OCI-LY1 (cell line): ENCODE measurements at regions not wholly inside any gene's neighbourhood (a gene's known extent, or its start where the extent isn't known, plus 50 kb on each side); places are given as distances from the start of the nearest gene placed in this dataset.
A peak's percentile ranks its signal among the peaks of the same experiment; 100 is the strongest.

ENCODE experiments used
- H2AFZ ChIP-seq: fragments of 200-600 bp; sonication (generic), shearing (Covaris generic); 2 replicates; pipeline ENCODE4 v1.6.0; 2014; ENCODE audit warnings: antibody characterized with exemption, mild to moderate bottlenecking, low read length
- H3F3A ChIP-seq: fragments of 200-600 bp; sonication (generic), shearing (Covaris generic); 2 replicates; pipeline ENCODE4 v1.6.0; 2014; ENCODE audit warnings: mild to moderate bottlenecking, antibody characterized with exemption, low read length, moderate library complexity; ENCODE audit not compliant: insufficient read depth
- H3K27ac ChIP-seq: fragments of 200-600 bp; sonication (generic); 2 replicates; pipeline ENCODE4 v1.5.1; 2014; ENCODE audit warnings: low read length, mixed run types, mild to moderate bottlenecking, low read depth; ENCODE audit not compliant: poor library complexity, severe bottlenecking
- H3K27me3 ChIP-seq: fragments of 200-600 bp; sonication (generic); 2 replicates; pipeline ENCODE4 v1.6.0; 2014; ENCODE audit warnings: antibody characterized with exemption, mild to moderate bottlenecking, low read length, moderate library complexity; ENCODE audit not compliant: insufficient read depth
- H3K36me3 ChIP-seq: fragments of 200-600 bp; sonication (generic); 2 replicates; pipeline ENCODE4 v1.6.1; 2014; ENCODE audit warnings: mild to moderate bottlenecking, antibody characterized with exemption, low read length, moderate library complexity, mixed read lengths; ENCODE audit not compliant: insufficient read depth
- H3K4me1 ChIP-seq: fragments of 200-600 bp; sonication (generic); 2 replicates; pipeline ENCODE4 v1.5.1; 2014; ENCODE audit warnings: mild to moderate bottlenecking, low read length, moderate library complexity; ENCODE audit not compliant: insufficient read depth, severe bottlenecking
- H3K4me2 ChIP-seq: fragments of 200-600 bp; sonication (generic), shearing (Covaris generic); 2 replicates; pipeline ENCODE4 v1.6.1; 2014; ENCODE audit warnings: low read length
- H3K4me3 ChIP-seq: fragments of 200-600 bp; sonication (generic); 2 replicates; pipeline ENCODE4 v1.5.1; 2014; ENCODE audit warnings: low read length, low read depth, mild to moderate bottlenecking, mixed read lengths; ENCODE audit not compliant: poor library complexity, severe bottlenecking
- H3K79me2 ChIP-seq: fragments of 200-600 bp; shearing (Covaris generic); 2 replicates; pipeline ENCODE4 v1.6.1; 2016; ENCODE audit warnings: mixed run types, low read length, mixed read lengths; ENCODE audit not compliant: insufficient read depth
- H3K9ac ChIP-seq: fragments of 200-600 bp; sonication (generic), shearing (Covaris generic); 2 replicates; pipeline ENCODE4 v1.6.1; 2014; ENCODE audit warnings: mild to moderate bottlenecking, low read length, mixed read lengths
- H3K9me2 ChIP-seq: fragments of 200-600 bp; sonication (generic), shearing (Covaris generic); 2 replicates; pipeline ENCODE4 v1.6.1; 2014; ENCODE audit warnings: low read depth, mild to moderate bottlenecking, low read length, mixed read lengths
- H3K9me3 ChIP-seq: fragments of 200-600 bp; shearing (Covaris generic); 2 replicates; pipeline ENCODE4 v1.6.1; 2014; ENCODE audit warnings: low read length, mixed read lengths
- H4K20me1 ChIP-seq: fragments of 200-600 bp; sonication (generic), shearing (Covaris generic); 2 replicates; pipeline ENCODE4 v1.6.0; 2016; ENCODE audit warnings: mild to moderate bottlenecking, low read length; ENCODE audit not compliant: insufficient read depth
- CTCF ChIP-seq: fragments of 200-600 bp; sonication (generic), shearing (Covaris generic); IDR thresholded peaks from 2 replicates; pipeline ENCODE4 v1.5.1; 2017; ENCODE audit warnings: mild to moderate bottlenecking, antibody characterized with exemption, low read length, moderate library complexity, mixed read lengths
- EZH2 ChIP-seq: fragments of 200-600 bp; sonication (generic), shearing (Covaris generic); IDR thresholded peaks from 2 replicates; pipeline ENCODE4 v1.8.0; 2017; ENCODE audit warnings: borderline replicate concordance, mixed run types, mild to moderate bottlenecking, antibody characterized with exemption, low read length, moderate library complexity, mixed read lengths

- Histone ChIP-seq H3F3A (no peaks in the 10 kb centered on the region), H3K4me2 (no peak overlapping the region), H3K36me3 (no peaks in the 10 kb centered on the region), H3K27ac (no peak overlapping the region), H3K9ac (no peak overlapping the region), H4K20me1 (no peaks in the 10 kb centered on the region), H3K9me3 (no peaks in the 10 kb centered on the region), H3K27me3 (no peaks in the 10 kb centered on the region), H3K4me3 (no peak overlapping the region), H3K9me2 (no peaks in the 10 kb centered on the region), H3K79me2 (no peaks in the 10 kb centered on the region), H2AFZ (no peak overlapping the region), H3K4me1 (no peaks in the 10 kb centered on the region)
- TF ChIP-seq CTCF: no peak
- TF ChIP-seq EZH2: no peak
These were observed 71.6 kb upstream of the CTTNBP2 start for GRCh38 chr7:117944886-117945285.

GRCh38 chr7:117946151-117946633, 73.0 kb upstream of the CTTNBP2 start:
- no peaks in the 10 kb centered on the region for H3K79me2 ChIP-seq
- H3K27ac ChIP-seq: no peak overlapping the region
- no peaks in the 10 kb centered on the region for H3K36me3 ChIP-seq

GRCh38 chr7:117949232-117949631, 76.0 kb upstream of the CTTNBP2 start:
- Histone ChIP-seq H2AFZ (no peak overlapping the region), H3K36me3 (no peaks in the 10 kb centered on the region), H3K4me2 (no peak overlapping the region), H3K27me3 (no peaks in the 10 kb centered on the region), H3K9me2 (no peaks in the 10 kb centered on the region), H3K9me3 (no peaks in the 10 kb centered on the region), H3K4me1 (no peaks in the 10 kb centered on the region), H3F3A (no peaks in the 10 kb centered on the region), H3K79me2 (no peaks in the 10 kb centered on the region), H3K27ac (no peak overlapping the region), H3K4me3 (no peak overlapping the region), H3K9ac (no peak overlapping the region), H4K20me1 (no peaks in the 10 kb centered on the region)
- TF ChIP-seq EZH2 (no peak), CTCF (peak; percentile 14; the same call in 1 of the 2 replicates)

More at GRCh38 chr7:117946151-117946633, 73.0 kb upstream of the CTTNBP2 start:
- Histone ChIP-seq H3K9ac (no peak overlapping the region), H4K20me1 (no peaks in the 10 kb centered on the region), H3K9me2 (no peaks in the 10 kb centered on the region), H3F3A (no peaks in the 10 kb centered on the region), H3K4me1 (no peaks in the 10 kb centered on the region), H2AFZ (no peak overlapping the region), H3K27me3 (no peaks in the 10 kb centered on the region), H3K4me3 (no peak overlapping the region), H3K9me3 (no peaks in the 10 kb centered on the region), H3K4me2 (no peak overlapping the region)
- TF ChIP-seq EZH2: no peak
- TF ChIP-seq CTCF: no peak
